GM21737 (cell line): ENCODE measurements at regions not wholly inside any gene's neighbourhood (a gene's known extent, or its start where the extent isn't known, plus 50 kb on each side); places are given as distances from the start of the nearest gene placed in this dataset.
"Not testable (repeated sequence)": the region's sequence is repeated elsewhere in the genome, so short reads cannot be mapped to it uniquely, and the experiment has no call there.

Experiments
- ATAC-seq: cut with Tn5 transposase; IDR thresholded peaks from one replicate; pipeline ENCODE4 v1.9.1; 2021; ENCODE audit warnings: mild to moderate bottlenecking, moderate library complexity; ENCODE audit not compliant: unreplicated experiment

DNA sequence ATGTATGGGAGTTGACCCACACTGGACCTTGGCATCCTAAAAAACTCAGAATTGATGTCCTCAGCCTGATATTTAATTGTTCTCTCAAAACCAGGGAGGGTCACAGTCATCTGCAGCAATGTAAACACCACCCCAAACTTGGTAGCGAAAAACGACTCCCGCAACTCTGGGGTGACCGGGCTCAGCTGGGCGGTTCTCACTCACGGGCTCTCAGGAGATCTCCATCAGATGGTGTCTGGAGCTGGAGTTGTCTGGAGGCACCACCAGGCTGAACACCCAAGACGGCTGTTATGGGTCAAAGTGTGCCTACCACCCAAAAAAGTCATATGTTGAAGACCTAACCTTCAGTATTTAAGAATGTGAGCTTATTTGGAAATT is 50.9 kb upstream of the NXT1 start:
- no peak for ATAC-seq

GRCh38 chr20:23298926-23299672 is 51.5 kb upstream of the NXT1 start:
- ATAC-seq, result no peak

GRCh38 chr20:23298155-23298554 is 52.4 kb upstream of the NXT1 start:
- no peak for ATAC-seq

DNA sequence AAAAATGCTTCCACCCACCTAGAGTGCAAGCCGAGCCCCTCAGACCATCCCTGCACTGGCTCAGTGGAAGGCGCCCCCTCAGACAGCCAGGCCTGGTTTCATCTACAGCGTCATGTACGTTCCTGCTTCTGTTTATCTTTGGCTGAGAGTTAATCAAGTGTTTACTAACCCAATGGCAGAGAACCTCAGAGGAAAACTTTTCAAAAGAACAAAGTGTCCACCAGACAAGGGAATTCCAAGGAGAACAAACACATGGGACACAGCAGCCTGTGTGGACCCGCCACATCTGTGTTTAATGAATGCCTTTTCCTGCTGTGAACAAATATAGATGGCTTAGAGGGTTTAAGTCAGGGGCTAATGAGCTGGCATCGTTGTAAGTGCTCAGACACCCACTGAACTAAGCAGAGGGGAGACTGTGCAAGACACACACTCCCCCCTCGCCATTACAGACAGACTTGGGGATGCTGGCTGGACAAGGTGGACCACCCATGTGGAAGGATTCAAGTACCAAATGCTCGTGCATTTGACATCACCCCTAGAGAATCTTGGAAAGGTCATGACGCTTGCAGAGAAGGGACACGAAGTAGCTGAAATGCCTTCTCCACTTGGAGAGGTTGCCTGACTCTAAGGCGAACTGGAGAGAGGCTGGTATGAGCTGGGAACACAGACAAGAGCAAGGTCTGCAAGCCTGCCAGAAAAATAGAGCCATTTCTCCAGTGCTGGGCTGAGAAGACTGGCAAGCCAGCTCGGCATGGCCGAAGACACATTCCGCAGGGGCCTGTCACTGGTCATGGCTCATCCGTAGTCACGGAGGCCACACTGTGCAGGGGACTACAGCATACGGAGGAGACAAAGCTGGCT is 53.5 kb upstream of the NXT1 start:
- no peak for ATAC-seq

- ATAC-seq, result no peak
Observed at GRCh38 chr20:23295934-23296333, 54.7 kb upstream of the NXT1 start.

GRCh38 chr20:23294671-23295070 is 55.9 kb upstream of the NXT1 start:
- ATAC-seq, result no peak

DNA sequence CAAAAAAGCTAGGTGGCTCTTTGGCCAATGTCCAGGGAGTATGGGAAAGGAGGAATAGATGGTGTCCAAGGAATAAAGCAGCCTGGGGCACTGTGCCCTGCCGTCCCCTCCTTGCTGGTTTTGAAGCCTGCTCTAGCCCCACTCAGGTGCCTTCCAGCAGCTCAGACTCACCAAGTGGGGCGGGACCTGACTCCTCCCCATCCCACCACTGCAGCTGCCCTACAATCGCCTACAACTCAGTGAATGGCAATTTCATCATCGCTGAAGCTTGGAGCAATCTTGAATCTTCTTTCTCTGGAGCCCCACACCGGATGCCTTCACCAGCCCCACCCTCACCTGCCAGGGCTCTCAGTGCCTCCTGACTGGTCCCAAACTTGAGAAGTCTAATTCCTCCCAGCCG is 56.4 kb upstream of the NXT1 start:
- no peak for ATAC-seq

- ATAC-seq, result no peak
Observed at GRCh38 chr20:23293689-23294088, 56.9 kb upstream of the NXT1 start.

GRCh38 chr20:23292311-23292710 is 58.3 kb upstream of the NXT1 start:
- ATAC-seq, result not testable (repeated sequence)

DNA sequence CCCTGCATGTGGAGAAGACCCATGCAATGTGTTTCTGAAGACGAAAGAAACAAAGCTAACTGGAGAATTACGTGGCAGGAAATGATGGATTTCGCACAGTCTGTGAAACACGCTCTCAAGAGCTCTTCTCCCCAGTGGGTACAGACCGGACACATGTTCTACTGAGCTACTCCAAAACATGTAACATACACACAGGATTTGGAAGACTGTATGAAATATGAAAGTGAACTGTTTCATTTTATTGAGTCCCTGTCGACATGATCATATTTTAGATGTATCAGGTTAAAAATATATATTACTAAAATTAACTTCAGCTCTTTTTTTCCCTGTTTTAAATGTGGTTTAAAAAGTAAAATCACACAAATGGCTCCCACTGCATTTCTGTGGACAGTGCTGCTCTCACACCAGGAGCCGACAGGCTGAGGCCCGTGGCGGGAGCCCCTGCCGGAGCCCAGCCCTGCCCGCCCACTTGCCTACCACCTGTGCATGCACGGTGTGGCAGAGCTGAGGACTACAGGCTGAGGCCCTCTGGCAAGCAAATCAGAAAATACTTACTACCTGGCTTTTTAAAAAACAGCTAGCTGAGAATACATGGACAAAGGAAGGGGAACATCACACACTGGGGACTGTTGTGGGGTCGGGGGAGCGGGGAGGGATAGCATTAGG is 58.9 kb upstream of the NXT1 start:
- ATAC-seq, result no peak

DNA sequence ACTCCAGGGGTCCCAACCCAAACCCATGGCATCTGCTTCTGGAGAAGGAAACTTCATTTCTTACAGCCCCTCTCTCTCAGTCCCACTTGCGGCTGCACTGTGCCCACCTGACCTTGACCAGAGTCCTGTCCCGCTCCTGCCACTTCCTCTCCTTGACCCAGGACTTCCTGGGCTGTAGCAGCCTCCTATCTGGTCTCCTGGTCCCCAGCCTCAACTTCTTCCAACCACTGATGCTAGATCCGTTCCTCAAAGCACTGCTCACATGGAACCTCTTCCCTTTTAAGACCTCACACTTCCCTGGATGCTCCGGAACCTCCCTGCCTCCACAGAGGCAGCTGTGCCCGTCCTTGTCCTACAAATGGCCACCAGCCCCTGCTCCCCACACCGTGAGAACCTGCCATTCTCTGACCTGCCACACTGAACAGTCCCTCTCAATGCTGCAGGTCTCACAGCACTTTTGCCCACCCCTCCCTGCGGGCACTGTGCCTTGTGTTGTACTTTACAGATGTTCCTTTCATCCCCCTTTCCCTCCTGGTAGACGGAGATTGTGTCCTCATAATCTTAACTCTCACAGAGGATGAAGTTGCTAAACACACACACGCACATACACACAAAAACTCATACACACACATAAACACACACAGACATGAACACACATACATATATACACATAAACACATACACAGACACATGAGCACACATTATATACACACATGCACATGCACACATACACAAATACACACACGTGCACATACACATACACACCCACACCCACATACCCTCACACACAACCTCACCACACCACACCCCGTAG is 59.6 kb upstream of the NXT1 start:
- ATAC-seq, result no peak

DNA sequence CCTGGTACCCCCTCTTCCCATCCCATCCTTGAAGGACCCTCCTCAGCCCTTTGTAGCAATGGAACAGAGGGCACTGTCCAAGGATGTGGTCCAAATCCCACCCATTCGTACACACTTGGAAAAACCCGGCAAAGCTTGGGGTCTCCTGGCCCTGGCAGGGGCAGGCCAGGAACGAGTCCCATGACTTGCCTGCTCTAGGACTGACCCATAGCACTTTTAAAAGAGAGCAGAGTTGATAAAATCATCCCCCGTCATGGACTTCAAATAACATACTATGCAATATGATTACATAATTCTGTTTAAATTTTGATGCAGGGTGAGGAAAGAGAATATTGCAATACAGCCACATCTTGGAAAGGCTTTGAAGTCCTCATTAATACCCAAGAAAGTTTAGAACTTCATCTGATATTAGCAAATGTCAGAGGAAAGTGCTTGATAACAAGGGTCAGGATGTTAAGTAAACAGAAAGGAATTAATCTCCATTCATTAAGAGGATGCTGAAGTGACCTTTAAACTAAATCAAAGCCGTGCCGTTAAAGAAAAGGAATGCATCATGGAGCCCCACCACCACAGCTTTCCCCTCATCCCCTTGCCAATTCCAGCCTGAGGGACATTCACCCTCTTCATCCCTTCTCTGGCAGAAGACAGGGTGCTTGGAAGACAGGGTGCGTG is 60.7 kb upstream of the NXT1 start:
- ATAC-seq, result no peak

- ATAC-seq, result no peak
Observed at GRCh38 chr20:23289249-23289648, 61.3 kb upstream of the NXT1 start.

DNA sequence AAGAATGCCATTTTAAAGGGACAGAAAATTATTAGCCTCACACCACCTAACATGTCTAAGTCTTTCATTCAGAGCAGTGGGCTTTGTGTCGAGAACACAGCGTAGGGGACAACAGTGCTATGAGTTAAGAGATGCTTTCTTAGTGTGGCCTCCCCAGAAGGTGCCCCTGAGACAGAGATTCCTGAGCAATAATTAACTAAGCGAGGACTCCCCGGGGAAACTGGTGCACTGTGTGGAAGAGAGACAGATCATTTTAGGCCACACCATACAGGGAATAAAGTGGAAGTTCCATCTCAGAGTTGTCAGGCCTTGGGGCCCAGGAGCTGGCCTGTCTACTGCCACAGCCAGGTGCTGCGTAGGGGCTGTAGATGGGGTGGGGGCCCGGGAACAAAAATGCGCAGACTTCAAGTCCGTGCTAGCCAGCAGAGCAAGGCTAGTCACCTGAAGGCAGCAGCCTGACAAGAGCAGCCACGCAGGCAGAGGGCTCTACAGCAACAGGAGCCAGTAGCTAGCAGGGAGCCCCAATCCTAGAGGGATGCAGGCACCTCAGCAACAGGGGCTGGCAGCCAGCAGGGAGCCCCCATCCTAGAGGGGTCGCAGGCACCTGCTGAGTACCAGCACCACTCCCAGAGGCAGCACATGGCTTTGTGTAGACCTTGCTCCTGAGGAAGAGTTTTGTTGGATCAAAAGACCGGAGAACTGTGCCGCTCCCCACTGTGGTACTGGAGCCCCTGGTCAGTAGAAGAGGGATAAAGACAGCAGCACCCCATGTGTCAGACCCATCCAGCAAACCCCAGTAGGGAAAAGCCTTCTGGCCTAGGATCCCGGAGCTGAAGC is 63.0 kb upstream of the NXT1 start:
- no peak for ATAC-seq

GRCh38 chr20:23286346-23286745 is 64.2 kb upstream of the NXT1 start:
- no peak for ATAC-seq

GRCh38 chr20:23285536-23285935 is 65.1 kb upstream of the NXT1 start:
- no peak for ATAC-seq

- no peak for ATAC-seq
Observed at GRCh38 chr20:23284009-23284408, 66.6 kb upstream of the NXT1 start.

DNA sequence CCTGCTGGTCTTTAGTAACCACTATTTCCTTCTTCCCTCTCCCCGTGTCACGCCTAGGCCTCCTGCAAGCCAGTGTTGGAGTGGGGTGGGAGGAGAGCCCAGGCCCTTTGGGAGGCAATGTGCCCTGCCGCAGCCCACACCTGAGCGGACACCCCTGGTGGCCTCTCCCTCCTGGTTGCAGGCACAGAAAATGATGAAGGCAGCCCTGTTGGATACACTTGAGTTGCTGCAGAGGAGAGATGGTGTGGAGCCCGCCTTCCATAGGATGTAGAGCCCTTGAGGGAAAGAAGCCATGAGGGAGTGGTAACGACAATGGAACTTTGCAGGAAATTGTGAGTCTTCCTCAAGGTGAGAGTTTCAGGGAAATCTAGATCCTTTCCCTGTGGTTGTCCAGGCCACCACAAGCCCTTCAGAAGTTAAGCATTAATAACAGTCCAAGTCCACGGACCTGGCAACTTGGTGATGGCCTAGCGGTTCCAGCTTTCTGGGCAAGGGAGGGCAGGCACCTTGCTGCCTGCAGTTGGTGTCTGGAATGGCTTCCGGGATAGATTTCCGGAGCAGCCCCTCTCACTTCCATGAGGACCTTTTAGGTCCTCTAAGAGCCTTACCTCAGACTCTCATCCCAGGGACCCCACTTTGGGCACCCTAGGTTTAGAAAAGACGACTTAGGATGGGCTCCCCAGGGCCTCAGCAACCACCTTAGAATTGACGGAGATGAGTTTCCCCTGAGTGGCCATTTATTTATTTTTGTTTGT is 67.3 kb upstream of the NXT1 start:
- no peak for ATAC-seq

DNA sequence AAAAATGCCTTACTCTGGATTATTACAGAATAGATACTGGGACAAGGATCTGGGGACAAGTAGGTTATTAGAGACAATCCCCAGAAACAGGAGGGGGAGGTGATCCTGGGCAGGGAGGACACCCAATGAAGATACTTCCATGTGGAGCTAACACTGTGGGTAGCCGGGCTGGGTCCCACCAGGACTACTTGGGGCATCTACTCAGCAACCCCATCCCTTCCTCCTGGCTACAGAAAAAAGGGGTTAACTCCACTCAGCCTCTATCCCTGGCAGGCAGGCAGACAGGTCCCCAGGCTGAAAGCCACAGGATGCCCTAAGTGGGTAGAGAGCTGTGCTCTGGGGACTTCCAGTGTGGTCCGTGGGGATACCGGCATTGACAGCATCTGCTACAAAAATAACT is 68.0 kb upstream of the NXT1 start:
- ATAC-seq, result no peak
